GM12891 (cell line): ENCODE measurements at regions not wholly inside any gene's neighbourhood (a gene's known extent, or its start where the extent isn't known, plus 50 kb on each side); places are given as distances from the start of the nearest gene placed in this dataset.

Experiments
- POLR2A ChIP-seq: IDR thresholded peaks from 2 replicates; pipeline ENCODE4 v1.6.1; 2011; ENCODE audit warnings: low read depth, low read length, control low read depth
- POLR2AphosphoS5 ChIP-seq: IDR thresholded peaks from 2 replicates; pipeline ENCODE4 v1.6.1; 2011; ENCODE audit warnings: low read depth, low read length, control low read depth
- POU2F2 ChIP-seq: IDR thresholded peaks from 2 replicates; pipeline ENCODE4 v1.6.1; 2011; ENCODE audit warnings: low read depth, mild to moderate bottlenecking, control low read depth, low read length, moderate library complexity

- no peak for TF ChIP-seq POLR2A
- TF ChIP-seq POU2F2 = no peak
- TF ChIP-seq POLR2AphosphoS5 = no peak
Observed at GRCh38 chr6:41470029-41470330, 76.2 kb upstream of the FOXP4 start.
